ENCODE measurements at regions not wholly inside any gene's neighbourhood (a gene's known extent, or its start where the extent isn't known, plus 50 kb on each side); places are given as distances from the start of the nearest gene placed in this dataset.

- TF ChIP-seq HDAC2 (CRISPR knock-in tag; IDR thresholded peaks at IDR 0.05) (no peak), ZBTB3 (CRISPR knock-in tag; IDR thresholded peaks at IDR 0.05; ENCODE audit: borderline replicate concordance, low read depth) (no peak), CTCF (CRISPR knock-in tag; IDR thresholded peaks at IDR 0.05) (no peak), ZNF572 (CRISPR knock-in tag; IDR thresholded peaks at IDR 0.05) (no peak), TBP (CRISPR knock-in tag; IDR thresholded peaks at IDR 0.05) (no peak), ZNF318 (CRISPR knock-in tag; IDR thresholded peaks at IDR 0.05) (no peak), POLR2A (IDR thresholded peaks at IDR 0.05; ENCODE audit: insufficient read depth in 1 of 2, low read depth in 2 of 2, low read length in 2 of 2) (no peak), U2AF1 (optimal IDR thresholded peaks at IDR 0.05; ENCODE audit: low read depth, low read length) (no peak)
These were observed 107.9 kb upstream of the FAT1 start for GRCh38 chr4:186831574-186831973.
